Endothelial cell of umbilical vein (primary cell): ENCODE measurements at regions not wholly inside any gene's neighbourhood (a gene's known extent, or its start where the extent isn't known, plus 50 kb on each side); places are given as distances from the start of the nearest gene placed in this dataset.

ENCODE experiments used
- BruUV-seq: library from RNA; stranded (reverse); fragments of 400-500 nt; replicated peaks from 2 replicates; lab custom pipeline; 2021; lab: Mats Ljungman, UMichigan
- CTCF ChIA-PET: fragments of 300-600, 350-600 bp; sonication (Branson Sonifier 250); formaldehyde crosslinking; loops from one replicate; lab custom pipeline; 2021; ENCODE audit warnings: antibody characterized with exemption, inconsistent platforms; lab: Charles Lee
- POLR2A ChIA-PET: fragments of 300-600, 350-600 bp; sonication (Branson Sonifier 250); formaldehyde crosslinking; loops from one replicate; lab custom pipeline; 2021; ENCODE audit warnings: antibody characterized with exemption, inconsistent platforms; lab: Charles Lee
- DNase-seq: peaks from one replicate; pipeline ENCODE4 v3.0.0-alpha.2; 2011; ENCODE audit warnings: low read depth, low spot score
- FAIRE-seq: peaks from 2 replicates; lab custom pipeline; 2011; peaks lifted over from hg19 to GRCh38; lab: Jason Lieb, UNC
- H2AFZ ChIP-seq: 2 replicates; pipeline ENCODE4 v1.6.0; 2012; ENCODE audit warnings: low read depth, low read length, control low read depth, inconsistent platforms
- H3K27ac ChIP-seq: 2 replicates; pipeline ENCODE4 v1.5.1; 2011; ENCODE audit warnings: low read depth, mild to moderate bottlenecking, control low read depth, low read length, moderate library complexity; ENCODE audit not compliant: insufficient read depth
- H3K27me3 ChIP-seq, 2 experiments: 2 replicates each; pipeline versions ENCODE4 v1.6.0 to v1.6.1; 2011; ENCODE audit warnings: low read length in 2 of 2, mixed read lengths in 1 of 2; ENCODE audit not compliant: control insufficient read depth in 2 of 2, insufficient read depth in 2 of 2
- H3K36me3 ChIP-seq, 2 experiments: 2 replicates in 1 of 2; 3 replicates in 1 of 2; pipeline ENCODE4 v1.5.1; 2011; ENCODE audit warnings: low read length in 2 of 2, mild to moderate bottlenecking in 1 of 2, moderate library complexity in 1 of 2; ENCODE audit not compliant: control insufficient read depth in 2 of 2, insufficient read depth in 2 of 2; ENCODE audit errors: extremely low read depth in 1 of 2
- H3K4me1 ChIP-seq: 3 replicates; pipeline ENCODE4 v1.5.1; 2011; ENCODE audit warnings: mild to moderate bottlenecking, low read length; ENCODE audit not compliant: control insufficient read depth, insufficient read depth; ENCODE audit errors: extremely low read depth
- H3K4me2 ChIP-seq: 2 replicates; pipeline ENCODE4 v1.6.1; 2011; ENCODE audit warnings: low read length, control low read depth, mixed read lengths; ENCODE audit not compliant: insufficient read depth
- H3K4me3 ChIP-seq, 3 experiments: fragments of 200-600 bp in 1 of 3; sonication (generic), shearing (Covaris generic) in 1 of 3; replicated peaks in 1 of 3; 2 replicates each; pipeline ENCODE4 v1.5.1; 2011 to 2016; ENCODE audit warnings: control low read depth in 3 of 3, low read length in 3 of 3, mild to moderate bottlenecking in 2 of 3, inconsistent platforms in 1 of 3, low read depth in 1 of 3, moderate library complexity in 1 of 3; ENCODE audit not compliant: insufficient read depth in 1 of 3
- H3K79me2 ChIP-seq: 2 replicates; pipeline ENCODE4 v1.6.0; 2012; ENCODE audit warnings: low read length, inconsistent platforms; ENCODE audit not compliant: control insufficient read depth, insufficient read depth
- H3K9ac ChIP-seq: replicated peaks from 2 replicates; pipeline ENCODE3; 2011; ENCODE audit warnings: low read length, control low read depth; ENCODE audit not compliant: insufficient read depth; ENCODE audit errors: extremely low read depth
- H3K9me1 ChIP-seq: replicated peaks from 3 replicates; pipeline ENCODE4 v1.6.0; 2011; ENCODE audit warnings: mild to moderate bottlenecking, low read length; ENCODE audit not compliant: control insufficient read depth, insufficient read depth; ENCODE audit errors: extremely low read depth
- H3K9me3 ChIP-seq: replicated peaks from 2 replicates; pipeline ENCODE4 v1.5.1; 2012; ENCODE audit warnings: low read length, inconsistent platforms; ENCODE audit not compliant: control insufficient read depth, insufficient read depth
- H4K20me1 ChIP-seq: replicated peaks from 2 replicates; pipeline ENCODE3; 2011; ENCODE audit warnings: mild to moderate bottlenecking, low read length; ENCODE audit not compliant: control insufficient read depth, insufficient read depth; ENCODE audit errors: extremely low read depth
- CTCF ChIP-seq, 2 donors: IDR thresholded peaks; 1 replicate in 1 of 2; 2 replicates in 1 of 2; pipeline ENCODE4 v1.5.1; 2011; ENCODE audit warnings: low read length in 2 of 2, mild to moderate bottlenecking in 2 of 2, moderate library complexity in 2 of 2, control low read depth in 1 of 2, inconsistent platforms in 1 of 2, low read depth in 1 of 2; ENCODE audit not compliant: insufficient read depth in 1 of 2; ENCODE audit errors: extremely low read depth in 1 of 2
- EZH2 ChIP-seq: IDR thresholded peaks from 2 replicates; pipeline ENCODE4 v1.6.1; 2012; ENCODE audit warnings: borderline replicate concordance, low read depth, mild to moderate bottlenecking, moderate library complexity, low read length, inconsistent platforms; ENCODE audit not compliant: severe bottlenecking
- FOS ChIP-seq: IDR thresholded peaks from 2 replicates; pipeline ENCODE4 v1.6.1; 2011; ENCODE audit warnings: mild to moderate bottlenecking, low read length, moderate library complexity, borderline replicate concordance; ENCODE audit not compliant: insufficient read depth
- GATA2 ChIP-seq: IDR thresholded peaks from 2 replicates; pipeline ENCODE4 v1.7.0; 2011; ENCODE audit warnings: low read depth, mild to moderate bottlenecking, moderate library complexity, mixed read lengths, low read length; ENCODE audit not compliant: insufficient read length, insufficient read depth
- JUN ChIP-seq: IDR thresholded peaks from 2 replicates; pipeline ENCODE4 v1.6.1; 2011; ENCODE audit warnings: borderline replicate concordance, low read depth; ENCODE audit not compliant: insufficient read length, insufficient read depth
- MAX ChIP-seq: IDR thresholded peaks from 2 replicates; pipeline ENCODE4 v1.6.1; 2011; ENCODE audit not compliant: insufficient read depth, insufficient read length
- MYC ChIP-seq: IDR thresholded peaks from one replicate; pipeline ENCODE4 v1.6.1; 2011; ENCODE audit warnings: mild to moderate bottlenecking, low read depth, low read length
- POLR2A ChIP-seq: IDR thresholded peaks from 2 replicates; pipeline ENCODE4 v1.6.1; 2012; ENCODE audit warnings: low read depth, mild to moderate bottlenecking, control low read depth, low read length
- POLR2AphosphoS5 ChIP-seq: IDR thresholded peaks from 2 replicates; pipeline ENCODE4 v1.6.1; 2012; ENCODE audit warnings: low read depth, mild to moderate bottlenecking, control low read depth, low read length, moderate library complexity; ENCODE audit not compliant: insufficient read depth
- dilution Hi-C: fragments of 300-500 bp; cut with MboI; formaldehyde crosslinking; loops from one replicate; pipeline ENCODE4 v1.15.0; 2019; ENCODE audit warnings: low sequenced_read_pairs; ENCODE audit not compliant: extremely low pct_ligation_motif_present
- intact Hi-C: fragments of 100-400 bp; cut with micrococcal nuclease; formaldehyde crosslinking; loops from one replicate; pipeline ENCODE4 v1.10.0; 2022

GRCh38 chr1:223489439-223489838 lies 96.2 kb downstream of the CCDC185 start:
- Histone ChIP-seq H3K9me3 (no peaks in the 10 kb centered on the region), H3K9me1 (no peaks in the 10 kb centered on the region), H3K36me3 (no peaks in the 10 kb centered on the region), H3K4me3 (no peak overlapping the region), H3K27me3 (no peaks in the 10 kb centered on the region), H4K20me1 (no peaks in the 10 kb centered on the region), H2AFZ (no peak overlapping the region), H3K9ac (no peak overlapping the region), H3K79me2 (no peaks in the 10 kb centered on the region), H3K27ac (no peak overlapping the region), H3K4me1 (no peaks in the 10 kb centered on the region), H3K4me2 (no peak overlapping the region)
- TF ChIP-seq JUN (no peak), MYC (no peak), CTCF (IDR thresholded peaks at IDR 0.05; ENCODE audit: extremely low read depth in 1 of 2, insufficient read depth in 1 of 2, low read depth in 1 of 2, low read length in 2 of 2) (no peak), POLR2AphosphoS5 (no peak), GATA2 (no peak), MAX (no peak), FOS (no peak), POLR2A (no peak), EZH2 (no peak)
- intact Hi-C loops (no loop called here), dilution Hi-C loops (no loop called here)
- no peak for DNase-seq
- ChIA-PET POLR2A (no interaction called here), CTCF (no interaction called here)
- BruUV-seq = no TSS peak
- FAIRE-seq = no peak
